ENCODE measurements at regions not wholly inside any gene's neighbourhood (a gene's known extent, or its start where the extent isn't known, plus 50 kb on each side); places are given as distances from the start of the nearest gene placed in this dataset.

GRCh38 chr4:65917486-65917885 lies 247.2 kb upstream of the EPHA5 start:
- TF ChIP-seq REST (IDR thresholded peaks at IDR 0.05; ENCODE audit: insufficient replicate concordance, low read depth) = no peak
- TF ChIP-seq GABPA (IDR thresholded peaks at IDR 0.05; ENCODE audit: low read depth) = no peak
- TF ChIP-seq SPI1 (IDR thresholded peaks at IDR 0.05; ENCODE audit: borderline replicate concordance, low read depth) = no peak
- no peak for TF ChIP-seq POLR2AphosphoS5 (IDR thresholded peaks at IDR 0.05; ENCODE audit: low read depth)
- TF ChIP-seq CTCF (IDR thresholded peaks at IDR 0.05; ENCODE audit: insufficient read depth, low read length) = no peak
- Histone ChIP-seq H3K27me3 (ENCODE audit: insufficient read depth, poor library complexity, severe bottlenecking) (no peaks in the 10 kb centered on the region), H3K27ac (replicated peaks) (no peak overlapping the region), H3K4me3 (replicated peaks; ENCODE audit: insufficient read depth, low read length) (no peak overlapping the region)
- DNase-seq (ENCODE audit: low read depth in 1 of 2, low spot score in 1 of 2) = no peak

- Histone ChIP-seq H3K4me3 (replicated peaks; ENCODE audit: insufficient read depth, low read length) (no peak overlapping the region), H3K27ac (replicated peaks) (no peak overlapping the region), H3K27me3 (ENCODE audit: insufficient read depth, poor library complexity, severe bottlenecking) (no peaks in the 10 kb centered on the region)
- DNase-seq (ENCODE audit: low read depth in 1 of 2, low spot score in 1 of 2) = no peak
- TF ChIP-seq CTCF (IDR thresholded peaks at IDR 0.05; ENCODE audit: insufficient read depth, low read length) = no peak
- TF ChIP-seq SPI1 (IDR thresholded peaks at IDR 0.05; ENCODE audit: borderline replicate concordance, low read depth) = no peak
- no peak for TF ChIP-seq POLR2AphosphoS5 (IDR thresholded peaks at IDR 0.05; ENCODE audit: low read depth)
- no peak for TF ChIP-seq REST (IDR thresholded peaks at IDR 0.05; ENCODE audit: insufficient replicate concordance, low read depth)
- TF ChIP-seq GABPA (IDR thresholded peaks at IDR 0.05; ENCODE audit: low read depth) = no peak
These were observed 241.4 kb upstream of the EPHA5 start for GRCh38 chr4:65911720-65912119.

- DNase-seq (ENCODE audit: low read depth in 1 of 2, low spot score in 1 of 2) = no peak
- no peak overlapping the region for H3K4me3 ChIP-seq (replicated peaks; ENCODE audit: insufficient read depth, low read length)
- H3K27ac ChIP-seq (replicated peaks) = no peak overlapping the region
- no peak for TF ChIP-seq REST (IDR thresholded peaks at IDR 0.05; ENCODE audit: insufficient replicate concordance, low read depth)
- TF ChIP-seq GABPA (IDR thresholded peaks at IDR 0.05; ENCODE audit: low read depth) = no peak
- no peak for TF ChIP-seq CTCF (IDR thresholded peaks at IDR 0.05; ENCODE audit: insufficient read depth, low read length)
- no peaks in the 10 kb centered on the region for H3K27me3 ChIP-seq (ENCODE audit: insufficient read depth, poor library complexity, severe bottlenecking)
These were observed 223.9 kb upstream of the EPHA5 start for GRCh38 chr4:65893957-65894755.

All from HL-60 (cell line).